H9 (cell line): ENCODE measurements at regions not wholly inside any gene's neighbourhood (a gene's known extent, or its start where the extent isn't known, plus 50 kb on each side); places are given as distances from the start of the nearest gene placed in this dataset.

Experiments
- DNase-seq: peaks from one replicate; pipeline ENCODE4 v3.0.0-alpha.2; 2017
- H2AFZ ChIP-seq: one replicate; pipeline ENCODE4 v1.6.1; 2013; ENCODE audit warnings: mild to moderate bottlenecking, low read length, control low read depth, moderate library complexity
- H2AK5ac ChIP-seq: 2 replicates; pipeline ENCODE4 v1.6.1; 2013; ENCODE audit warnings: low read length, control low read depth, mixed read lengths; ENCODE audit not compliant: insufficient read length
- H2BK120ac ChIP-seq: one replicate; pipeline ENCODE4 v1.6.1; 2013; ENCODE audit warnings: low read depth, mild to moderate bottlenecking, low read length, control low read depth, inconsistent platforms; ENCODE audit not compliant: poor library complexity, severe bottlenecking
- H2BK12ac ChIP-seq: 2 replicates; pipeline ENCODE4 v1.6.1; 2013; ENCODE audit warnings: low read length, control low read depth, mixed read lengths, low read depth; ENCODE audit not compliant: insufficient read length
- H2BK15ac ChIP-seq: 2 replicates; pipeline ENCODE4 v1.6.1; 2013; ENCODE audit warnings: low read depth, low read length, control low read depth
- H2BK20ac ChIP-seq: one replicate; pipeline ENCODE4 v1.6.1; 2013; ENCODE audit warnings: low read depth, mild to moderate bottlenecking, low read length, control low read depth, inconsistent platforms; ENCODE audit not compliant: poor library complexity, severe bottlenecking
- H2BK5ac ChIP-seq: 2 replicates; pipeline ENCODE4 v1.6.1; 2013; ENCODE audit warnings: low read length, control low read depth, mixed read lengths; ENCODE audit not compliant: insufficient read length
- H3K14ac ChIP-seq: 2 replicates; pipeline ENCODE4 v1.6.1; 2013; ENCODE audit warnings: low read length, control low read depth; ENCODE audit not compliant: insufficient read depth
- H3K18ac ChIP-seq: 2 replicates; pipeline ENCODE4 v1.6.1; 2013; ENCODE audit warnings: low read depth, mild to moderate bottlenecking, mixed read lengths, low read length, control low read depth; ENCODE audit not compliant: insufficient read length
- H3K23ac ChIP-seq: 2 replicates; pipeline ENCODE4 v1.6.1; 2013; ENCODE audit warnings: low read length, control low read depth, mixed read lengths, low read depth; ENCODE audit not compliant: insufficient read length
- H3K23me2 ChIP-seq: 2 replicates; pipeline ENCODE4 v1.6.1; 2013; ENCODE audit warnings: low read depth, mild to moderate bottlenecking, mixed read lengths, low read length, control low read depth; ENCODE audit not compliant: insufficient read length, poor library complexity, severe bottlenecking
- H3K27ac ChIP-seq: 2 replicates; pipeline ENCODE4 v1.5.1; 2013; ENCODE audit warnings: low read length, control low read depth, mixed read lengths, low read depth; ENCODE audit not compliant: insufficient read length
- H3K27me3 ChIP-seq: 2 replicates; pipeline ENCODE4 v1.6.1; 2013; ENCODE audit warnings: low read length, control low read depth, inconsistent platforms; ENCODE audit not compliant: insufficient read depth
- H3K4ac ChIP-seq: 2 replicates; pipeline ENCODE4 v1.6.1; 2013; ENCODE audit warnings: low read depth, mild to moderate bottlenecking, control low read depth, inconsistent platforms, low read length, moderate library complexity
- H3K4me1 ChIP-seq: 2 replicates; pipeline ENCODE4 v1.6.1; 2013; ENCODE audit warnings: low read length, control low read depth, inconsistent platforms; ENCODE audit not compliant: insufficient read depth
- H3K4me2 ChIP-seq: 2 replicates; pipeline ENCODE4 v1.6.1; 2013; ENCODE audit warnings: low read length, control low read depth, mixed read lengths; ENCODE audit not compliant: insufficient read length, insufficient read depth
- H3K56ac ChIP-seq: 2 replicates; pipeline ENCODE4 v1.6.1; 2013; ENCODE audit warnings: low read depth, mild to moderate bottlenecking, mixed read lengths, low read length, control low read depth; ENCODE audit not compliant: insufficient read length
- H3K79me1 ChIP-seq: 2 replicates; pipeline ENCODE4 v1.6.1; 2013; ENCODE audit warnings: low read depth, mild to moderate bottlenecking, moderate library complexity, low read length, control low read depth, inconsistent platforms; ENCODE audit not compliant: insufficient read depth, poor library complexity, severe bottlenecking
- H3K79me2 ChIP-seq: 2 replicates; pipeline ENCODE4 v1.6.1; 2013; ENCODE audit warnings: low read length, control low read depth, inconsistent platforms; ENCODE audit not compliant: insufficient read depth
- H3K9ac ChIP-seq: 2 replicates; pipeline ENCODE4 v1.6.1; 2013; ENCODE audit warnings: low read length, control low read depth, mixed read lengths; ENCODE audit not compliant: insufficient read length; ENCODE audit errors: extremely low read depth
- H3K9me3 ChIP-seq: one replicate; pipeline ENCODE4 v1.6.1; 2013; ENCODE audit warnings: low read depth, low read length, inconsistent platforms; ENCODE audit not compliant: control insufficient read depth
- H3T11ph ChIP-seq: one replicate; pipeline ENCODE4 v1.6.1; 2013; ENCODE audit warnings: mild to moderate bottlenecking, low read length, control low read depth, inconsistent platforms
- H4K20me1 ChIP-seq: one replicate; pipeline ENCODE4 v1.6.1; 2013; ENCODE audit not compliant: control insufficient read depth, insufficient read length, insufficient read depth
- H4K5ac ChIP-seq: 2 replicates; pipeline ENCODE4 v1.6.1; 2013; ENCODE audit warnings: low read depth, mild to moderate bottlenecking, mixed read lengths, low read length, control low read depth; ENCODE audit not compliant: insufficient read length
- H4K8ac ChIP-seq: replicated peaks from 2 replicates; pipeline ENCODE4 v1.6.1; 2013; ENCODE audit warnings: low read length, control low read depth, mixed read lengths, low read depth; ENCODE audit not compliant: insufficient read length
- H4K91ac ChIP-seq: 2 replicates; pipeline ENCODE4 v1.6.1; 2013; ENCODE audit warnings: low read depth, mild to moderate bottlenecking, moderate library complexity, mixed read lengths, low read length, control low read depth; ENCODE audit not compliant: insufficient read length
- H3K27ac Mint-ChIP-seq, 3 experiments: 2 replicates in 2 of 3; 3 replicates in 1 of 3; pipeline ENCODE4 v1.8.0; 2020 to 2021; ENCODE audit warnings: mixed read lengths in 3 of 3, mild to moderate bottlenecking in 1 of 3, moderate library complexity in 1 of 3
- H3K27me3 Mint-ChIP-seq: 2 replicates; pipeline ENCODE4 v1.8.0; 2021; ENCODE audit warnings: low read depth, mild to moderate bottlenecking, moderate library complexity, mixed read lengths
- H3K36me3 Mint-ChIP-seq, 3 experiments: 2 replicates in 2 of 3; 3 replicates in 1 of 3; pipeline ENCODE4 v1.8.0; 2020 to 2021; ENCODE audit warnings: low read depth in 3 of 3, mixed read lengths in 3 of 3; ENCODE audit not compliant: insufficient read depth in 1 of 3
- H3K4me1 Mint-ChIP-seq, 2 experiments: 2 replicates each; pipeline ENCODE4 v1.8.0; 2020; ENCODE audit warnings: mixed read lengths in 2 of 2
- H3K4me3 Mint-ChIP-seq, 2 experiments: 2 replicates in 1 of 2; 3 replicates in 1 of 2; pipeline ENCODE4 v1.8.0; 2020 to 2021; ENCODE audit warnings: mild to moderate bottlenecking in 2 of 2, mixed read lengths in 2 of 2, moderate library complexity in 1 of 2
- H3K9me3 Mint-ChIP-seq, 2 experiments: 2 replicates in 1 of 2; 3 replicates in 1 of 2; pipeline ENCODE4 v1.8.0; 2020; ENCODE audit warnings: mild to moderate bottlenecking in 2 of 2, mixed read lengths in 2 of 2, moderate library complexity in 1 of 2
- CTCF ChIP-seq: fragments of 200-600 bp; sonication (generic); conservative IDR thresholded peaks from 3 replicates; pipeline ENCODE4 v1.8.0; 2021; ENCODE audit warnings: antibody characterized with exemption, mild to moderate bottlenecking
- WGBS: extraction: QIAGEN DNeasy Blood & Tissue Kit; methylation state at CpG from one replicate; pipeline ENCODE4 v1.1.7; 2013; ENCODE audit warnings: missing lambda C conversion rate, low lambda C conversion rate, mixed read lengths; ENCODE audit not compliant: insufficient read length; ENCODE audit errors: extremely low coverage; 5-methylcytosine and 5-hydroxymethylcytosine counted together

GRCh38 chr17:52930581-52930980, 772.1 kb upstream of the CA10 start:
- Histone ChIP-seq H3K27ac (no peak overlapping the region), H4K8ac (no peak overlapping the region)

More at GRCh38 chr17:52930581-52930980, 772.1 kb upstream of the CA10 start:
- H3K4me3 Mint-ChIP-seq = no peak overlapping the region
- H3K4me1 Mint-ChIP-seq = 0 out of 4 replicates have a peak, but pooled peaks cover 0 to 2% of the 10 kb centered on the region in 2 experiments
- no peak overlapping the region for H3K27ac Mint-ChIP-seq
- no peak for DNase-seq
- Histone ChIP-seq H3K79me2 (no peaks in the 10 kb centered on the region), H3K23me2 (no peaks in the 10 kb centered on the region), H3K9ac (no peak overlapping the region), H3K4me1 (no peaks in the 10 kb centered on the region), H4K5ac (no peak overlapping the region), H4K20me1 (no peaks in the 10 kb centered on the region), H2BK15ac (no peak overlapping the region), H2AFZ (no peak overlapping the region), H3K23ac (no peak overlapping the region), H3K27me3 (no peaks in the 10 kb centered on the region), H3K9me3 (no peaks in the 10 kb centered on the region), H2BK12ac (no peak overlapping the region), H3K18ac (no peak overlapping the region), H4K91ac (no peak overlapping the region), H2BK5ac (no peak overlapping the region), H2BK120ac (no peak overlapping the region), H2BK20ac (no peak overlapping the region), H3K56ac (no peak overlapping the region), H3K14ac (no peak overlapping the region), H2AK5ac (no peak overlapping the region), H3K4ac (no peak overlapping the region), H3K4me2 (no peak overlapping the region), H3K79me1 (no peaks in the 10 kb centered on the region), H3T11ph (no peak overlapping the region)
- peaks cover 0 to 3% of the 10 kb centered on the region in 2 experiments; a peak in 1 of 5 replicates for H3K9me3 Mint-ChIP-seq
- no CpG with 5 or more reads among the region's 3 CpGs for WGBS
- H3K27me3 Mint-ChIP-seq = no peaks in the 10 kb centered on the region; the same call in 1 of the 2 replicates
- TF ChIP-seq CTCF = no peak
- no peaks in the 10 kb centered on the region; a peak in 1 of 7 replicates for H3K36me3 Mint-ChIP-seq
